ENCODE measurements at regions not wholly inside any gene's neighbourhood (a gene's known extent, or its start where the extent isn't known, plus 50 kb on each side); places are given as distances from the start of the nearest gene placed in this dataset.
"Not testable (repeated sequence)": the region's sequence is repeated elsewhere in the genome, so short reads cannot be mapped to it uniquely, and the experiment has no call there.

- no peak for DNase-seq (ENCODE audit: low spot score)
Measured at GRCh38 chr21:35164971-35165483, 115.9 kb upstream of the RUNX1 start.

- DNase-seq (ENCODE audit: low spot score) = no peak
Measured at GRCh38 chr21:35164380-35164779, 115.3 kb upstream of the RUNX1 start.

DNA sequence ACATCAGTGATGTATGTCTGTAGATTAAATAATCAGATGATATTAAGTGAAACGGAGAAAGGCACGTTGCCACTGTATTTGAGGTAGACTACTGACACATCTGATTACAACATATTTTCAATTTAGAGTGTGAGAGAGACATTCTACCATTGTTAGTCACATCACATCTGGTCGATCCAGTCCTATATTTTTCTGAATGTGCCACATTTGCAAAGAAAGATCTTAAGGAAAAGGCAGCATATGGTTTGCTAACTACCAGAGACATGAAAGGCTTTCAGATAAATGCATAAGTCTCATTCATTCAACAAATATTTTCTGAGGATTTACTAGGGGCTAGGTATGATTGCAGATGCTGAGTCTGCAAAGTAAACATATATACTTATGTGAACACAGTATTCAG, 114.3 kb upstream of the RUNX1 start:
- DNase-seq (ENCODE audit: low spot score) = no peak

- no peak for DNase-seq (ENCODE audit: low spot score)
Measured at GRCh38 chr21:35162831-35163230, 113.7 kb upstream of the RUNX1 start.

DNA sequence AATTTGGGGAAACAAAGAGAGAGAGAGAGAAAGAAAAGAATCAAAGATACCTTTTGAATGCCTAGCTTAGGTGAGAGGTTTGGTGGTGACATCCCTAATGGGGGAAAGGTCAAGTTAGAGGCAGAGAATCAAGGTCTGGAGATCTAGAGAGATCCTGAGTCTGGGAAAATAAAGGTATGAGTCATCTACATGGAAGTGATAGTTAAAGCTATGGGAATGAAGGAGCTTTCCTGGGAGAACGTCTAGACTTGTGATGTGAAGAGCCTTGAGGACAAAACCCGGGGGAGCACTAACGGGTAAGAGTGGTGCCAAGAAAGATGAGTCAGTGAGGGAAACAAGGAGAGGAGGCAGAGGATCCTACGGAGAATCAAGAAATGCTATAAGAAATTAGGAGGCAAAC, 110.8 kb upstream of the RUNX1 start:
- no peak for DNase-seq (ENCODE audit: low spot score)

GRCh38 chr21:35157374-35157773, 108.3 kb upstream of the RUNX1 start:
- not testable (repeated sequence) for DNase-seq (ENCODE audit: low spot score)

DNA sequence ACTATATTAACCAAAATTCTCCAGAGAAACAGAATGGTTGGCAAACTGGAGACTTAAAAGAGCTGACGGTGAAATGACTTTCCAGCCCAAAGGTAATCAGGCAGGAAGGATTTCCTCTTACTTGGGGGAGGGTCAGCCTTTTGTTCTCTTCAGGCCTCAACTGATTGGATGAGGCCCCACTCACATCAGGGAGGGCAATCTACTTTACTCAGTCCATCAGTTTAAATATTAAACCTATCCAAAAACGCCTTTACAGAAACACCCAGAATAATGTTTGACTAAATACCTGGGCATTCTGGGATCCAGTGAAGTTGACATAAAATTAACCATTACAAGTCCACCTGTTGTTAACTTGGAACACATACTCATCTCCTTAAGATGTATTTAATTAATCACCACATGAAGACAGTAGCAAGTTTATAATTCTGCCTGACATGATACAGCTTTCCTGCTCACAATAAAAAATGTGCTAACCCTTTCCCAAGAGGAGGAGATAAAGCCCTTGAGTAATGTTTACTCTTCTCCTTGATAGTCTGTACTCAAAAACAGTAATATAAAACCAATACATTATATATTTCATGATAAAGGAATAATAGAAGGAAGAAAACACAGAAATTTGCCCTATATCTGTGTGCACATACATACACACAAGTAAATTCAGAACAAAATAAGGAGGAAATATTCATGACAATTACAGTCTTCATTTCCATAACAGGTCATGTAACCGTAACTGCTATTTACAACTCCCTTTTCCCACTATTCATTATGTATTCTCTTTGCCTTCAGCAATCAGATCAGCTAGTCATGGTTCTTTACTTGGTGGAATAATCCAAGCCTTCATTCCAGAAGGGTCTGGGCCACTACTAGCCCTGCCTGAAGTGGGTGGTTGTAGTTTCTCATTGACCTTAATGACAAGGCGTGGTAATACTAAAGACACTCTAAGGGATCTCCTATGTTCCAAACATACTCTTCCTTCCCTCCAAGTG, 107.5 kb upstream of the RUNX1 start:
- no peak for DNase-seq (ENCODE audit: low spot score)

GRCh38 chr21:35154788-35155187, 105.7 kb upstream of the RUNX1 start:
- no peak for DNase-seq (ENCODE audit: low spot score)

DNA sequence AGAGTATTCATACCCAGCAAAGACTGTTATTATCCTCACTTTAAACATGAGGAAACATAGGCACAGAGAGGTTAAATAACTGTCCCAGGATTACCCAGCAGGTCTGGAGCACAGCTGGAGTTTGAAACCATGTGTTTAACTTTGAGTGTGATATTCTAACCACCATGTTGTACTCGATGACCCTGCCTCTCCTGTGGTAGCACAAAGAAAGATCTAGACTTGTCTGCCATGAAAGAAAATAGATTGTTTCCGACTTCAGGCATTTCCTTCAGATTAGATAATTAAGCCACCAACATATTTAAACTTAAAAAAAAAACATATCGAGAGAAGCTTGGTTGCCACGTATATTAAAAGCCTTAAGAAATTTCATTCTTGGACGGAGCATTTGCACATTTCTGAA, 104.6 kb upstream of the RUNX1 start:
- no peak for DNase-seq (ENCODE audit: low spot score)

- no peak for DNase-seq (ENCODE audit: low spot score)
Measured at GRCh38 chr21:35150562-35151226, 101.6 kb upstream of the RUNX1 start.

GRCh38 chr21:35149698-35150097, 100.6 kb upstream of the RUNX1 start:
- no peak for DNase-seq (ENCODE audit: low spot score)

DNA sequence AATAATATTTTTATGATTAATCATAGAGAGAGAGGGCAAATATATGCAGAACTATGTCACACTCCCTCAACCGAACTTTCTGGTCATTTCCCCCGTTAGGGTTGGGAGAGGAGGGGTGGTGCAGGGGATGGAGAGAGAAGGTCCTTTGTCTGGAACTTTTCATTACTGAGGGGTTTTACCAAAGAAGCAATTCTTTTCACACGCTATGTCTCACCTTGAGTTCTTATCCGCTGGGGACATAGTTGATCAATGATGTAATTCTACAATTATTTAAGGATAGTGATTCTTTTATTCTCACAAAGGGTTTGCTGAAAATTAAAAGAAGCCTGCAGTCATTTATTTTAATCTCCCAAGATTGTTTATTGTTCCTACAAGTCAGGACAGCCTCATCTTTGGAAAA, 98.3 kb upstream of the RUNX1 start:
- DNase-seq (ENCODE audit: low spot score) = no peak

DNA sequence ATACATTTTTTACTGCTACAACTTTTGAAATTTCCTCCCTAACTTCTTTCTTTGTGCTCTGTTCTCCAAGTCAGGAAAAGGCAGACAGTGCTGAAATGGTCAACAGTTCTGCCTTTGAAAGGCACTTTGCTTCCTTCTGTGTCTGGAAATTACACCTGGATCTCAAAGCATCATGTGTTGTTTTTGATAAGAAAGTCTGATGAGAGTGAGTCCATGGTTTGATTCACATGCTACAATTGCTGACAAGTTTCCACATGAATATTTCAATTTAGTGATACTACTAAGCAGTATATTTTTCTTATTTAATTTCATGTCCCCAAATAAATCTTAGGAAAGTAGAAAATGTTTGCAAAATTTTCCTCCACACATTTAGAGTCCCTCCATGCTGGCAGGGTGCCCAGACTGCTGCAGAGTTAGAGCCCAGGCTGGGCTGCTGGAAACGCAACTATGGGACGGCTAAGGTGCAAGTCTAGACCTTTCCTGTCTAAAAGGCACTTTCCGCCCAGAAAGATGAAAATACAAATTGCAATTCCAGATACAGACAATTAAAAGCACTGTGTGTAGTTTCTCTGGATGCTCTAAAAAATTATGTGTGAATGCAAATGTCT, 96.6 kb upstream of the RUNX1 start:
- no peak for DNase-seq (ENCODE audit: low spot score)

- no peak for DNase-seq (ENCODE audit: low spot score)
Measured at GRCh38 chr21:35144978-35145377, 95.9 kb upstream of the RUNX1 start.

DNA sequence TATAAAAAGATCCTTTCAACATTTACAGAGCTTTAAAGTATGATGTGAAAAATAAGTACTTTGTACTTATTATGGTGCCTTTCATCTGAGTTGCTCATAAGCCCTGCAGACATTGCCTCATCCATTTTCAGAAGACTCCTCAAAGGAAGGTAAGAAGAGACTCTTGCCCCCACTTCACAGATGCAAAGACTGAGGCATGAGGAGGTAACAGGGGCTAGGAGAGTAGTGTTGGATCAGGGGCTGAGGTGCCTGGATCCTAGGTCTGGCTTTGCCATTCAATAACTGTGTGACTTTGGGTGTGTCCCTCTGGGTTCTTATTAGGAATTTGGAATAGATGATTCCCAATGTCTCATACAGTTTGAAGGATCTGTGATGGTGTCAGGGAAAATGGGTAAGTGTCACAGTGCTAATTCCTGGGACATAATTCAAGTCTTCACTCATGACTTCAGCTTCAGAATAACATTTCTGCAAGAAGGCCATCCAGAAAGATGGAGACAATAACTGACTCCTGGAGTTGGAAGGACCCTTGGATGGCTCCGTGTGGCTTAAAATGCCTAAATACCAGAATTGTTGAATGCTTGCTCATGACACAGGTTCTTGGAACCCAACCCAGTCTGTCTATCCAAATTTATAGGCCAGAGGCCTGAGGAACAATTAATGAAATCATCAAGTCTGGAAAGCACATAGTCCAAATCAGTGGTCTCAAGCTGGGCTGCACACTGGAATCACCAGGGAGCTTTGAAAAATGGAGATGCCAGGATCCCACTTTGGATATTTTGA, 93.1 kb upstream of the RUNX1 start:
- no peak for DNase-seq (ENCODE audit: low spot score)

- DNase-seq (ENCODE audit: low spot score) = peak; percentile 31
Measured at GRCh38 chr21:35139382-35139715, 90.2 kb upstream of the RUNX1 start.

DNA sequence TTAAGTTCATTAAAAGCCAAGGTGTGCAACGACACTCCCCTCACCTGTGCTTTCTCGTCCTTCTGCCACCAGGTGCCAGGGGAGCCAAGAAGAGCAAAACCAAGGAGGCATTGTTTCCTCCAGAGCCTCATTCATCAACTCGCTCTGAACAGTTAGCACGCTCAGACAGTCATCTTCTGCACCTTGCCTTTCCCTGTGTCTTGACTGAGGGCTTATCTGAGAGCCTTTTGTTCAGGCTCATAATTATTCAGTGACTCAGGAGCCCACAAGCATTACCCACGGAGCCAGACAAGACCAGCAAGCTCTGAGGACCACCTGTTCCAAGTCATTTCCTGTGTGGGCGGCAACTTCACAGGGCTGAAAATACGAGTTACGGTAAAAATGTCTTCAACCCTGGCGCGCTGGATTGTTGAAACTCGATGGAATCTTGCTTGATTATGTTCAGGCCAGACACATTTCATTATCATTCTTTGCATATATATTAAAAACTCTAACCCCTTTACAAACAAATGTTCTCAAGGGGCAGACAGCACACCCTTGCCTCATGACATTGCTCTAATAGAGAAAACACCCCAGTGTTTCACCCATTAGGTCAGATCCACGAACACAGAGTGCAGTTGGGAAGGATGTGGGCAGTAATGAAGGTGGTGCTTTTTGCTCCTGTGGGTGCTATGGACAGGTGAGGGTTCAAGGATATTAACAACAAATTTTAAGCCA, 89.7 kb upstream of the RUNX1 start:
- peak; percentile 70 for DNase-seq (ENCODE audit: low spot score)

- DNase-seq (ENCODE audit: low spot score) = no peak
Measured at GRCh38 chr21:35136586-35137219, 87.6 kb upstream of the RUNX1 start.

DNA sequence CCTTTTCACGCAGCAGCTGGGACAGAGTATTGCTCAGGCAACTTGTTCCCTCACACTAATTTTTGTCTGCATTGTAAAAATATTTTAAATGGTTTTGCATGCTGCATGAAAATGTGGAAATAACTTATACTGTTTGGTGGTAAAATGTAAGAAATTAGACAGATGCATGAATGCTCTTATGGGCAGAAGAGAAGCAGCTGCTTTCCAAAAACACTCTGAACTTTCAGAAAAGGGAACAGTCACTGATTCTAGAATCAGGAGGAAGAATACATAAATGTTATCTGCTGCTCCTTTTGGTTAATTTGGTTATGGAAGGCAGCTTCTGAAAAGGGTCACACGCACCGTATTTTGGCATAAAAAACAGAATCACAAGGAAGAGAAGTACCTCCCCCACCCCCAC, 87.0 kb upstream of the RUNX1 start:
- peak; percentile 10 for DNase-seq (ENCODE audit: low spot score)

DNA sequence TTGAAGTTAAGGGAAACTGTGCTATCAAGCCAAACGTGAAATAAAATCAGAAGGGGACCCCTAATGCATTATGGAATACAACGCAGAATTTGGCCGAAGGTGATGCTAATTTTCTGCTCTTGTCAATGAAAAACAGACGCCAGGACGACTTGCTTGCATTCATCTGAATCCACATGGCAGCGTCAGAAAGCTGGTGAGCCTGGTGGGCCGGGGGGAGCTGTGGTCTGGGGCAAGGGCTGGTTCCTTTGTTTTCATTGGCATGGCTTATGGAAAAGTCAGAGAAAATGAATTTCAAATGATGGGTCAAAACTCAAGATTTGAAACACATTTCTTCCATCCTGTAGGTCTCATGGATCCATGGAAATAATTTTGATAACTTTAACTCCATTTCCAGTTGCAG, 86.4 kb upstream of the RUNX1 start:
- no peak for DNase-seq (ENCODE audit: low spot score)

- no peak for DNase-seq (ENCODE audit: low spot score)
Measured at GRCh38 chr21:35134309-35134708, 85.2 kb upstream of the RUNX1 start.

Measured in germinal center (tissue), 1 donor.